ENCODE measurements at regions not wholly inside any gene's neighbourhood (a gene's known extent, or its start where the extent isn't known, plus 50 kb on each side); places are given as distances from the start of the nearest gene placed in this dataset.
A peak's percentile ranks its signal among the peaks of the same experiment; 100 is the strongest.

DNA sequence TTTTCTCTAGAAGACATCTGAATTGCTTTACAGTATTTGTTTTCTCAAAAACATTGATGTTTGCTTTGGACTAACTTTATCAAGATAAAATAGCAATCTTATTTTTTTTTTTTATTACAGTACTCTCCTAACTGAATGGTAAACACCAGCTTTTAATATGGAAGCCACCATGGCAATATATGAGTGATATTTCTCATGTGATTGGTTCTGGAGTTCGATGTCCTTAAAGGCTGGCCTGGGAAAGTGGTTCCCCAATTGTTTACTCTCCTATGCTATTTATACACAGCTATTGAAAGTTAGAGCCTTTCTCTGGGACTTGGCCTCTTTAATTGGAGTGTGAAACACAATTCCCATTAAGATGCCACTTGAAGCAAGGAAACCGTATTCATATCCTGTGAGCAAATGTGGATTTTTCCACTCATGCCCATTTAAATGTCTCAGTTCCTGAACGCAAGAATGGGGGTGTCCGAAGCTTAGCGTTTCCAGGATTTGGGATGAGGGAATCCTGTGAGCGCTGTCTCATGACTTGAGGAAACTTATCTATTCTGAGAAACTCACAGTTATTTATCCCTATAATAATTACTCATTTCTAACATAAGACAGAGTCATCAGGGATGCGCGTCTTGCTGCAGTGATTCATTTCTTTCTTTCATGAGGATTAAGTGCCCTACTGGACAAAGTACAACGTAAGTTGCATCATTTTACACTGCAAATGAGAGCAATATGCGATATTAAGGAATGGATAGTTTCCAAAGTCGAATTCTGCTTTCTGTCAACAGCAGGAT lies 143.3 kb upstream of the PREP start:
- ATAC-seq: peak; percentile 90 to 93
- POLR2A ChIA-PET: interaction anchor here (0.5 to 1.2 kb wide), 2 partner anchors 540 to 541 kb away, joined by 3 to 6 read pairs; no protein-coding TSS in a partner anchor

DNA sequence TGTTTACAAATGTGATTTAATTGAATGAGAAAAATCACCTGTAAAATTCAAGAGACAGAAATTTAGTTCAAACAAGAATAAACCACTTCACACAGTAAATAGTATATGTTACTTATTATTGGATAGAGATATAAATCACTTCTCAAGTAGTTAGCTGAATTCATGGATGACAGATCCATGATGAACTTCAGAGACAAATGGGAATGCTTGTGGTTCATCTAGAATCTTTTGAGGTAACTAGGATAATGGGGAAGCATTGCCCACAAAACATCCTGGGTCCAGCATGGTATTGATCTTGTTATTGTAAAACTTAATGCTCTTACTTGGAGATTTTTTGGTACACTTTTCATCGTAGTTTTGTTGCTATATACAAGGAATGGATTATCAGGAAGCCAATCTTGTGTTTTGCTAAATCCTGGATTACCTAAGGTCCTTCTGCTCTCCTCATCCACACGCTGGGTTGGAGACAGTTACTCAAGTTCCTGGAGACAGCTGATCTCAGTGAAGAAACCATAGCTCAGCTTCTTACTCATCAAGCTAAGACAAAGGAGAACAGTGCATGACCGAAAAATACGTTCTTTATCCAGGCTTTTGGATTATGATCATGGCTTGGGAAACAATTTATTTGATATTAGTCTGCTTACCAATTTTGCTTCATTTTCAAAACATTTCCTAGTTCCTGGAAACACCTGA lies 142.5 kb upstream of the PREP start:
- Histone ChIP-seq H3K27ac (peak overlapping the region; percentile 83 to 93), H3K9me3 (no peaks in the 10 kb centered on the region), H3K4me2 (peak overlapping the region; percentile 65; the same call in 2 of the 3 replicates), H3K4me3 (no peak overlapping the region), H3K4me1 (peaks cover 24% of the 10 kb centered on the region)
- no peak for ATAC-seq
- 82% methylated on average over 4 of the region's 4 CpGs for WGBS (ENCODE audit: missing lambda C conversion rate)
- POLR2A ChIA-PET: interaction anchor here (1.2 kb wide), 1 partner anchor 540 kb away, joined by 3 read pairs; no protein-coding TSS in a partner anchor
- DNase-seq (ENCODE audit: low read depth in 1 of 2, low spot score in 1 of 2): no peak
- TF ChIP-seq, protein P1, sequence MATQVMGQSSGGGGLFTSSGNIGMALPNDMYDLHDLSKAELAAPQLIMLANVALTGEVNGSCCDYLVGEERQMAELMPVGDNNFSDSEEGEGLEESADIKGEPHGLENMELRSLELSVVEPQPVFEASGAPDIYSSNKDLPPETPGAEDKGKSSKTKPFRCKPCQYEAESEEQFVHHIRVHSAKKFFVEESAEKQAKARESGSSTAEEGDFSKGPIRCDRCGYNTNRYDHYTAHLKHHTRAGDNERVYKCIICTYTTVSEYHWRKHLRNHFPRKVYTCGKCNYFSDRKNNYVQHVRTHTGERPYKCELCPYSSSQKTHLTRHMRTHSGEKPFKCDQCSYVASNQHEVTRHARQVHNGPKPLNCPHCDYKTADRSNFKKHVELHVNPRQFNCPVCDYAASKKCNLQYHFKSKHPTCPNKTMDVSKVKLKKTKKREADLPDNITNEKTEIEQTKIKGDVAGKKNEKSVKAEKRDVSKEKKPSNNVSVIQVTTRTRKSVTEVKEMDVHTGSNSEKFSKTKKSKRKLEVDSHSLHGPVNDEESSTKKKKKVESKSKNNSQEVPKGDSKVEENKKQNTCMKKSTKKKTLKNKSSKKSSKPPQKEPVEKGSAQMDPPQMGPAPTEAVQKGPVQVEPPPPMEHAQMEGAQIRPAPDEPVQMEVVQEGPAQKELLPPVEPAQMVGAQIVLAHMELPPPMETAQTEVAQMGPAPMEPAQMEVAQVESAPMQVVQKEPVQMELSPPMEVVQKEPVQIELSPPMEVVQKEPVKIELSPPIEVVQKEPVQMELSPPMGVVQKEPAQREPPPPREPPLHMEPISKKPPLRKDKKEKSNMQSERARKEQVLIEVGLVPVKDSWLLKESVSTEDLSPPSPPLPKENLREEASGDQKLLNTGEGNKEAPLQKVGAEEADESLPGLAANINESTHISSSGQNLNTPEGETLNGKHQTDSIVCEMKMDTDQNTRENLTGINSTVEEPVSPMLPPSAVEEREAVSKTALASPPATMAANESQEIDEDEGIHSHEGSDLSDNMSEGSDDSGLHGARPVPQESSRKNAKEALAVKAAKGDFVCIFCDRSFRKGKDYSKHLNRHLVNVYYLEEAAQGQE (IDR thresholded peaks at IDR 0.05): no peak
- TF ChIP-seq FOSL2 (IDR thresholded peaks at IDR 0.05) (no peak), FOSL2 (CRISPR knock-in tag; IDR thresholded peaks at IDR 0.05) (no peak), POLR2AphosphoS2 (conservative IDR thresholded peaks at IDR 0.05; ENCODE audit: low read length) (no peak), HEYL (CRISPR knock-in tag; IDR thresholded peaks at IDR 0.05) (no peak), RARB (CRISPR knock-in tag; IDR thresholded peaks at IDR 0.05) (no peak), CBX2 (IDR thresholded peaks at IDR 0.05; ENCODE audit: borderline replicate concordance, low read depth) (no peak), SREBF2 (IDR thresholded peaks at IDR 0.05) (no peak), FOSB (CRISPR knock-in tag; IDR thresholded peaks at IDR 0.05) (no peak)
- TF ChIP-seq, protein P2, sequence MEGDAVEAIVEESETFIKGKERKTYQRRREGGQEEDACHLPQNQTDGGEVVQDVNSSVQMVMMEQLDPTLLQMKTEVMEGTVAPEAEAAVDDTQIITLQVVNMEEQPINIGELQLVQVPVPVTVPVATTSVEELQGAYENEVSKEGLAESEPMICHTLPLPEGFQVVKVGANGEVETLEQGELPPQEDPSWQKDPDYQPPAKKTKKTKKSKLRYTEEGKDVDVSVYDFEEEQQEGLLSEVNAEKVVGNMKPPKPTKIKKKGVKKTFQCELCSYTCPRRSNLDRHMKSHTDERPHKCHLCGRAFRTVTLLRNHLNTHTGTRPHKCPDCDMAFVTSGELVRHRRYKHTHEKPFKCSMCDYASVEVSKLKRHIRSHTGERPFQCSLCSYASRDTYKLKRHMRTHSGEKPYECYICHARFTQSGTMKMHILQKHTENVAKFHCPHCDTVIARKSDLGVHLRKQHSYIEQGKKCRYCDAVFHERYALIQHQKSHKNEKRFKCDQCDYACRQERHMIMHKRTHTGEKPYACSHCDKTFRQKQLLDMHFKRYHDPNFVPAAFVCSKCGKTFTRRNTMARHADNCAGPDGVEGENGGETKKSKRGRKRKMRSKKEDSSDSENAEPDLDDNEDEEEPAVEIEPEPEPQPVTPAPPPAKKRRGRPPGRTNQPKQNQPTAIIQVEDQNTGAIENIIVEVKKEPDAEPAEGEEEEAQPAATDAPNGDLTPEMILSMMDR (IDR thresholded peaks at IDR 0.05): no peak
- TF ChIP-seq, protein P3, sequence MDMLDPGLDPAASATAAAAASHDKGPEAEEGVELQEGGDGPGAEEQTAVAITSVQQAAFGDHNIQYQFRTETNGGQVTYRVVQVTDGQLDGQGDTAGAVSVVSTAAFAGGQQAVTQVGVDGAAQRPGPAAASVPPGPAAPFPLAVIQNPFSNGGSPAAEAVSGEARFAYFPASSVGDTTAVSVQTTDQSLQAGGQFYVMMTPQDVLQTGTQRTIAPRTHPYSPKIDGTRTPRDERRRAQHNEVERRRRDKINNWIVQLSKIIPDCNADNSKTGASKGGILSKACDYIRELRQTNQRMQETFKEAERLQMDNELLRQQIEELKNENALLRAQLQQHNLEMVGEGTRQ (IDR thresholded peaks at IDR 0.05): no peak
- TF ChIP-seq, protein P4, sequence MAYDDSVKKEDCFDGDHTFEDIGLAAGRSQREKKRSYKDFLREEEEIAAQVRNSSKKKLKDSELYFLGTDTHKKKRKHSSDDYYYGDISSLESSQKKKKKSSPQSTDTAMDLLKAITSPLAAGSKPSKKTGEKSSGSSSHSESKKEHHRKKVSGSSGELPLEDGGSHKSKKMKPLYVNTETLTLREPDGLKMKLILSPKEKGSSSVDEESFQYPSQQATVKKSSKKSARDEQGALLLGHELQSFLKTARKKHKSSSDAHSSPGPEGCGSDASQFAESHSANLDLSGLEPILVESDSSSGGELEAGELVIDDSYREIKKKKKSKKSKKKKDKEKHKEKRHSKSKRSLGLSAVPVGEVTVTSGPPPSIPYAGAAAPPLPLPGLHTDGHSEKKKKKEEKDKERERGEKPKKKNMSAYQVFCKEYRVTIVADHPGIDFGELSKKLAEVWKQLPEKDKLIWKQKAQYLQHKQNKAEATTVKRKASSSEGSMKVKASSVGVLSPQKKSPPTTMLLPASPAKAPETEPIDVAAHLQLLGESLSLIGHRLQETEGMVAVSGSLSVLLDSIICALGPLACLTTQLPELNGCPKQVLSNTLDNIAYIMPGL (CRISPR knock-in tag; IDR thresholded peaks at IDR 0.05; ENCODE audit: borderline replicate concordance): no peak
- CTCF ChIA-PET: interaction anchor here (1.6 kb wide), 1 partner anchor 13 kb away, joined by 6 read pairs; no protein-coding TSS in a partner anchor
- no peak for FAIRE-seq

More for the DNA sequence above, 143.3 kb upstream of the PREP start:
- H3K4me1 ChIP-seq: peaks cover 24% of the 10 kb centered on the region
- FAIRE-seq (no peak), DNase-seq (ENCODE audit: low read depth in 1 of 2, low spot score in 1 of 2) (peak; percentile 13 to 75)
- CTCF ChIA-PET: interaction anchor here (0.7 to 1.6 kb wide), 4 partner anchors 13 to 677 kb away, joined by 3 to 6 read pairs (median 4); no protein-coding TSS in a partner anchor
- H3K4me3 ChIP-seq: no peak overlapping the region
- H3K4me2 ChIP-seq: peak overlapping the region; percentile 65
- H3K27ac ChIP-seq: peak overlapping the region; percentile 83 to 93
- H3K9me3 ChIP-seq: no peaks in the 10 kb centered on the region
- TF ChIP-seq RAD21 (conservative IDR thresholded peaks at IDR 0.05 in 1 of 2, IDR thresholded peaks at IDR 0.05 in 1 of 2) (peak in 1 of 2 experiments; percentile 22; a peak in 1 of 5 replicates), SMC3 (IDR thresholded peaks at IDR 0.05) (peak; percentile 19; the same call in 1 of the 3 replicates), JUNB (IDR thresholded peaks at IDR 0.05) (peak; percentile 81), JUN (IDR thresholded peaks at IDR 0.05) (peak; percentile 41 to 53; a peak in 3 of 5 replicates), CEBPB (IDR thresholded peaks at IDR 0.05) (peak in 1 of 2 experiments; percentile 71; a peak in 1 of 4 replicates), RNF2 (IDR thresholded peaks at IDR 0.05; ENCODE audit: borderline replicate concordance, low read depth) (no peak), GATA3 (IDR thresholded peaks at IDR 0.05; ENCODE audit: borderline replicate concordance) (0 out of 2 replicates have a peak, but pooled peaks have one; percentile 14), EP300 (IDR thresholded peaks at IDR 0.05) (peak; percentile 43 to 66; a peak in 2 of 5 replicates), TFCP2L1 (CRISPR knock-in tag; IDR thresholded peaks at IDR 0.05) (no peak), RCOR1 (IDR thresholded peaks at IDR 0.05; ENCODE audit: low read depth, low read length) (no peak), CHD4 (IDR thresholded peaks at IDR 0.05; ENCODE audit: borderline replicate concordance) (no peak), BHLHE40 (IDR thresholded peaks at IDR 0.05; ENCODE audit: low read depth, low read length) (no peak), FOSL2 (IDR thresholded peaks at IDR 0.05) (peak; percentile 71; the same call in 1 of the 2 replicates), FOSL2 (CRISPR knock-in tag; IDR thresholded peaks at IDR 0.05) (peak; percentile 85)
- TF ChIP-seq, protein P2 (IDR thresholded peaks at IDR 0.05): no peak
- TF ChIP-seq, protein P5, sequence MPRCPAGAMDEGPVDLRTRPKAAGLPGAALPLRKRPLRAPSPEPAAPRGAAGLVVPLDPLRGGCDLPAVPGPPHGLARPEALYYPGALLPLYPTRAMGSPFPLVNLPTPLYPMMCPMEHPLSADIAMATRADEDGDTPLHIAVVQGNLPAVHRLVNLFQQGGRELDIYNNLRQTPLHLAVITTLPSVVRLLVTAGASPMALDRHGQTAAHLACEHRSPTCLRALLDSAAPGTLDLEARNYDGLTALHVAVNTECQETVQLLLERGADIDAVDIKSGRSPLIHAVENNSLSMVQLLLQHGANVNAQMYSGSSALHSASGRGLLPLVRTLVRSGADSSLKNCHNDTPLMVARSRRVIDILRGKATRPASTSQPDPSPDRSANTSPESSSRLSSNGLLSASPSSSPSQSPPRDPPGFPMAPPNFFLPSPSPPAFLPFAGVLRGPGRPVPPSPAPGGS (IDR thresholded peaks at IDR 0.05): 0 out of 3 replicates have a peak, but pooled peaks have one; percentile 35
- 7% methylated on average over 11 of the region's 11 CpGs for WGBS (ENCODE audit: missing lambda C conversion rate)
